ENCODE measurements at regions not wholly inside any gene's neighbourhood (a gene's known extent, or its start where the extent isn't known, plus 50 kb on each side); places are given as distances from the start of the nearest gene placed in this dataset.

GRCh38 chr13:44834404-44834803 is 154.9 kb downstream of the NUFIP1 start:
- no peak overlapping the region for H3K4me2 ChIP-seq (ENCODE audit: insufficient read depth, low read length, poor library complexity, severe bottlenecking)
- H2BK15ac ChIP-seq (ENCODE audit: low read length), result no peak overlapping the region
- no peak overlapping the region for H3K4ac ChIP-seq (ENCODE audit: low read length)
- no peak overlapping the region for H2BK120ac ChIP-seq (ENCODE audit: low read depth, low read length)
- H2BK5ac ChIP-seq (ENCODE audit: low read length), result no peak overlapping the region
- no peak overlapping the region for H3K27ac ChIP-seq (replicated peaks; ENCODE audit: low read length)
- no CpG with 5 or more reads among the region's 4 CpGs for WGBS, 2 donors (ENCODE audit: extremely low coverage in 2 of 2, insufficient read length in 2 of 2, insufficient replicate concordance in 1 of 2)
- H3K4me3 ChIP-seq (ENCODE audit: low read length in 2 of 2), result no peak overlapping the region
- H4K91ac ChIP-seq (ENCODE audit: low read depth, low read length, poor library complexity), result no peak overlapping the region
- no peak overlapping the region for H3K9ac ChIP-seq (ENCODE audit: low read depth, low read length, poor library complexity)
- no peak overlapping the region for H2AK5ac ChIP-seq (ENCODE audit: low read depth, low read length)
- H3K23ac ChIP-seq (ENCODE audit: low read depth, low read length, poor library complexity), result no peak overlapping the region
- no peaks in the 10 kb centered on the region for H3K9me3 ChIP-seq (replicated peaks in 1 of 2; ENCODE audit: control insufficient read depth in 2 of 2, insufficient read depth in 1 of 2, low read depth in 1 of 2, low read length in 2 of 2)
- H3K14ac ChIP-seq (ENCODE audit: low read length), result no peak overlapping the region
- H3K36me3 ChIP-seq (replicated peaks in 1 of 2; ENCODE audit: control insufficient read depth in 2 of 2, insufficient read depth in 2 of 2, low read length in 2 of 2), result no peaks in the 10 kb centered on the region
- H3K79me1 ChIP-seq (ENCODE audit: low read depth, low read length), result no peaks in the 10 kb centered on the region
- H3K4me1 ChIP-seq (ENCODE audit: control insufficient read depth in 2 of 2, insufficient read depth in 1 of 2, low read depth in 1 of 2, low read length in 2 of 2), result no peaks in the 10 kb centered on the region
- no peak overlapping the region for H4K8ac ChIP-seq (ENCODE audit: low read depth, low read length)
- no peak overlapping the region for H3K18ac ChIP-seq (ENCODE audit: low read length)
- no peaks in the 10 kb centered on the region for H3K27me3 ChIP-seq (ENCODE audit: control insufficient read depth in 3 of 3, insufficient read depth in 3 of 3, low read depth in 1 of 3, low read length in 3 of 3)
- no peak overlapping the region for H2BK12ac ChIP-seq (ENCODE audit: low read length)
- DNase-seq (ENCODE audit: low spot score), result no peak
- no peak overlapping the region for H2AFZ ChIP-seq (ENCODE audit: low read length)

GRCh38 chr13:44833626-44834025 is 155.6 kb downstream of the NUFIP1 start:
- no peaks in the 10 kb centered on the region for H3K4me1 ChIP-seq (ENCODE audit: control insufficient read depth in 2 of 2, insufficient read depth in 1 of 2, low read depth in 1 of 2, low read length in 2 of 2)
- no peak overlapping the region for H3K14ac ChIP-seq (ENCODE audit: low read length)
- H3K27me3 ChIP-seq (ENCODE audit: control insufficient read depth in 3 of 3, insufficient read depth in 3 of 3, low read depth in 1 of 3, low read length in 3 of 3), result no peaks in the 10 kb centered on the region
- no peak overlapping the region for H3K4me2 ChIP-seq (ENCODE audit: insufficient read depth, low read length, poor library complexity, severe bottlenecking)
- H3K27ac ChIP-seq (replicated peaks; ENCODE audit: low read length), result no peak overlapping the region
- H2AFZ ChIP-seq (ENCODE audit: low read length), result no peak overlapping the region
- H2BK5ac ChIP-seq (ENCODE audit: low read length), result no peak overlapping the region
- no CpG with 5 or more reads among the region's 7 CpGs for WGBS, 2 donors (ENCODE audit: extremely low coverage in 2 of 2, insufficient read length in 2 of 2, insufficient replicate concordance in 1 of 2)
- no peak overlapping the region for H2BK120ac ChIP-seq (ENCODE audit: low read depth, low read length)
- H3K23ac ChIP-seq (ENCODE audit: low read depth, low read length, poor library complexity), result no peak overlapping the region
- H3K9ac ChIP-seq (ENCODE audit: low read depth, low read length, poor library complexity), result no peak overlapping the region
- no peak overlapping the region for H2BK15ac ChIP-seq (ENCODE audit: low read length)
- H3K4me3 ChIP-seq (ENCODE audit: low read length in 2 of 2), result no peak overlapping the region
- no peaks in the 10 kb centered on the region for H3K9me3 ChIP-seq (replicated peaks in 1 of 2; ENCODE audit: control insufficient read depth in 2 of 2, insufficient read depth in 1 of 2, low read depth in 1 of 2, low read length in 2 of 2)
- no peaks in the 10 kb centered on the region for H3K36me3 ChIP-seq (replicated peaks in 1 of 2; ENCODE audit: control insufficient read depth in 2 of 2, insufficient read depth in 2 of 2, low read length in 2 of 2)
- no peak overlapping the region for H3K4ac ChIP-seq (ENCODE audit: low read length)
- H3K18ac ChIP-seq (ENCODE audit: low read length), result no peak overlapping the region
- DNase-seq (ENCODE audit: low spot score), result no peak
- H3K79me1 ChIP-seq (ENCODE audit: low read depth, low read length), result no peaks in the 10 kb centered on the region
- H2BK12ac ChIP-seq (ENCODE audit: low read length), result no peak overlapping the region
- H4K91ac ChIP-seq (ENCODE audit: low read depth, low read length, poor library complexity), result no peak overlapping the region
- H4K8ac ChIP-seq (ENCODE audit: low read depth, low read length), result no peak overlapping the region
- H2AK5ac ChIP-seq (ENCODE audit: low read depth, low read length), result no peak overlapping the region

- Histone ChIP-seq H3K9ac (ENCODE audit: low read depth, low read length, poor library complexity) (no peak overlapping the region), H3K36me3 (replicated peaks in 1 of 2; ENCODE audit: control insufficient read depth in 2 of 2, insufficient read depth in 2 of 2, low read length in 2 of 2) (no peaks in the 10 kb centered on the region), H2BK5ac (ENCODE audit: low read length) (no peak overlapping the region), H4K91ac (ENCODE audit: low read depth, low read length, poor library complexity) (no peak overlapping the region), H3K4ac (ENCODE audit: low read length) (no peak overlapping the region), H3K27ac (replicated peaks; ENCODE audit: low read length) (no peak overlapping the region), H3K4me2 (ENCODE audit: insufficient read depth, low read length, poor library complexity, severe bottlenecking) (no peak overlapping the region), H3K14ac (ENCODE audit: low read length) (no peak overlapping the region), H3K79me1 (ENCODE audit: low read depth, low read length) (no peaks in the 10 kb centered on the region), H2BK15ac (ENCODE audit: low read length) (no peak overlapping the region), H3K18ac (ENCODE audit: low read length) (no peak overlapping the region), H3K27me3 (ENCODE audit: control insufficient read depth in 3 of 3, insufficient read depth in 3 of 3, low read depth in 1 of 3, low read length in 3 of 3) (no peaks in the 10 kb centered on the region), H2AFZ (ENCODE audit: low read length) (no peak overlapping the region), H2BK120ac (ENCODE audit: low read depth, low read length) (no peak overlapping the region), H3K4me3 (ENCODE audit: low read length in 2 of 2) (no peak overlapping the region), H3K4me1 (ENCODE audit: control insufficient read depth in 2 of 2, insufficient read depth in 1 of 2, low read depth in 1 of 2, low read length in 2 of 2) (no peaks in the 10 kb centered on the region), H3K23ac (ENCODE audit: low read depth, low read length, poor library complexity) (no peak overlapping the region), H2AK5ac (ENCODE audit: low read depth, low read length) (no peak overlapping the region), H2BK12ac (ENCODE audit: low read length) (no peak overlapping the region), H3K9me3 (replicated peaks in 1 of 2; ENCODE audit: control insufficient read depth in 2 of 2, insufficient read depth in 1 of 2, low read depth in 1 of 2, low read length in 2 of 2) (no peaks in the 10 kb centered on the region), H4K8ac (ENCODE audit: low read depth, low read length) (no peak overlapping the region)
- WGBS, 2 donors (ENCODE audit: extremely low coverage in 2 of 2, insufficient read length in 2 of 2, insufficient replicate concordance in 1 of 2), result no CpG with 5 or more reads among the region's 4 CpGs
- no peak for DNase-seq (ENCODE audit: low spot score)
These were observed 156.1 kb downstream of the NUFIP1 start for GRCh38 chr13:44833139-44833538.

- no peaks in the 10 kb centered on the region for H3K79me1 ChIP-seq (ENCODE audit: low read depth, low read length)
- no peak overlapping the region for H2BK12ac ChIP-seq (ENCODE audit: low read length)
- no peak overlapping the region for H3K14ac ChIP-seq (ENCODE audit: low read length)
- no peak overlapping the region for H2AK5ac ChIP-seq (ENCODE audit: low read depth, low read length)
- DNase-seq (ENCODE audit: low spot score), result no peak
- peaks cover 0 to 7% (median 0%) of the 10 kb centered on the region in 3 experiments for H3K27me3 ChIP-seq (ENCODE audit: control insufficient read depth in 3 of 3, insufficient read depth in 3 of 3, low read depth in 1 of 3, low read length in 3 of 3)
- H2BK5ac ChIP-seq (ENCODE audit: low read length), result no peak overlapping the region
- no CpG with 5 or more reads among the region's 11 CpGs for WGBS, 2 donors (ENCODE audit: extremely low coverage in 2 of 2, insufficient read length in 2 of 2, insufficient replicate concordance in 1 of 2)
- no peak overlapping the region for H3K23ac ChIP-seq (ENCODE audit: low read depth, low read length, poor library complexity)
- H2BK120ac ChIP-seq (ENCODE audit: low read depth, low read length), result no peak overlapping the region
- H3K4ac ChIP-seq (ENCODE audit: low read length), result no peak overlapping the region
- no peak overlapping the region for H3K4me2 ChIP-seq (ENCODE audit: insufficient read depth, low read length, poor library complexity, severe bottlenecking)
- H3K36me3 ChIP-seq (replicated peaks in 1 of 2; ENCODE audit: control insufficient read depth in 2 of 2, insufficient read depth in 2 of 2, low read length in 2 of 2), result no peaks in the 10 kb centered on the region
- no peak overlapping the region for H2BK15ac ChIP-seq (ENCODE audit: low read length)
- no peak overlapping the region for H4K91ac ChIP-seq (ENCODE audit: low read depth, low read length, poor library complexity)
- H4K8ac ChIP-seq (ENCODE audit: low read depth, low read length), result no peak overlapping the region
- H2AFZ ChIP-seq (ENCODE audit: low read length), result no peak overlapping the region
- no peak overlapping the region for H3K4me3 ChIP-seq (ENCODE audit: low read length in 2 of 2)
- H3K18ac ChIP-seq (ENCODE audit: low read length), result no peak overlapping the region
- no peak overlapping the region for H3K9ac ChIP-seq (ENCODE audit: low read depth, low read length, poor library complexity)
- H3K27ac ChIP-seq (replicated peaks; ENCODE audit: low read length), result no peak overlapping the region
- no peaks in the 10 kb centered on the region for H3K9me3 ChIP-seq (replicated peaks in 1 of 2; ENCODE audit: control insufficient read depth in 2 of 2, insufficient read depth in 1 of 2, low read depth in 1 of 2, low read length in 2 of 2)
- peaks cover 0 to 2% of the 10 kb centered on the region in 2 donors for H3K4me1 ChIP-seq (ENCODE audit: control insufficient read depth in 2 of 2, insufficient read depth in 1 of 2, low read depth in 1 of 2, low read length in 2 of 2)
These were observed 162.5 kb downstream of the NUFIP1 start for GRCh38 chr13:44826591-44827350.
